K562 (cell line): ENCODE measurements at regions not wholly inside any gene's neighbourhood (a gene's known extent, or its start where the extent isn't known, plus 50 kb on each side); places are given as distances from the start of the nearest gene placed in this dataset.

Experiments used
- ATAC-seq: fragments of 200-7000 bp; cut with Tn5 transposase; 3 replicates; pipeline ENCODE4 v1.9.1; 2020; ENCODE audit warnings: moderate library complexity
- BruUV-seq: library from RNA; stranded (reverse); fragments of 400-500 nt; replicated peaks from 2 replicates; lab custom pipeline; 2021; lab: Mats Ljungman, UMichigan
- CTCF ChIA-PET: fragments of 300-600 bp; formaldehyde crosslinking; extraction: SDS; loops from one replicate; lab custom pipeline; 2021; ENCODE audit warnings: low intra/inter-chr PET ratio; lab: Yijun Ruan, JAX
- POLR2A ChIA-PET: fragments of 300-600, 350-650 bp; sonication (Branson Sonifier 250); formaldehyde crosslinking; extraction: SDS; loops from one replicate; lab custom pipeline; 2021; ENCODE audit warnings: antibody characterized with exemption, inconsistent platforms; lab: Yijun Ruan, JAX
- DNase-seq, 4 experiments: peaks; one replicate each; pipeline versions ENCODE4 v3.0.0 to v3.0.0-alpha.2; 2011 to 2018; ENCODE audit warnings: low spot score in 3 of 4, mixed read lengths in 3 of 4; ENCODE audit errors: extremely low read depth in 1 of 4
- FAIRE-seq: peaks from 2 replicates; lab custom pipeline; 2011; peaks lifted over from hg19 to GRCh38; lab: Jason Lieb, UNC
- H2AFZ ChIP-seq: 2 replicates; pipeline ENCODE4 v1.6.0; 2011; ENCODE audit warnings: low read depth, low read length, control low read depth, inconsistent platforms
- H3K27ac ChIP-seq: fragments of 200-600 bp; 3 replicates; pipeline ENCODE4 v1.8.0; 2011; ENCODE audit warnings: low read depth, mild to moderate bottlenecking, control low read depth, inconsistent platforms, low read length, moderate library complexity, mixed read lengths; ENCODE audit errors: extremely low read depth
- H3K27me3 ChIP-seq, 2 experiments: fragments of 300-600 bp in 1 of 2; 2 replicates in 1 of 2; 3 replicates in 1 of 2; pipeline versions ENCODE4 v1.6.0 to v1.8.0; 2011; ENCODE audit warnings: inconsistent platforms in 2 of 2, low read length in 2 of 2, mild to moderate bottlenecking in 1 of 2, mixed read lengths in 1 of 2, moderate library complexity in 1 of 2; ENCODE audit not compliant: control insufficient read depth in 2 of 2, insufficient read depth in 2 of 2
- H3K36me3 ChIP-seq: fragments of 300-600 bp; 3 replicates; pipeline ENCODE4 v1.8.0; 2011; ENCODE audit warnings: mild to moderate bottlenecking, low read length, inconsistent platforms; ENCODE audit not compliant: control insufficient read depth, insufficient read depth
- H3K4me1 ChIP-seq, 2 experiments: fragments of 200-600 bp in 1 of 2; replicated peaks in 1 of 2; 2 replicates in 1 of 2; 3 replicates in 1 of 2; pipeline versions ENCODE4 v1.5.1 to v1.8.0; 2011; ENCODE audit warnings: inconsistent platforms in 2 of 2, low read length in 2 of 2, mild to moderate bottlenecking in 1 of 2, mixed read lengths in 1 of 2, moderate library complexity in 1 of 2; ENCODE audit not compliant: control insufficient read depth in 2 of 2, insufficient read depth in 2 of 2
- H3K4me2 ChIP-seq: 2 replicates; pipeline ENCODE4 v1.6.1; 2011; ENCODE audit warnings: low read length, control low read depth, inconsistent platforms, mixed read lengths; ENCODE audit not compliant: insufficient read depth
- H3K4me3 ChIP-seq: fragments of 200-600 bp; sonication (generic), shearing (Covaris generic); 2 replicates; pipeline ENCODE4 v1.5.1; 2016; ENCODE audit warnings: control low read depth, inconsistent platforms
- H3K79me2 ChIP-seq: fragments of 200-600 bp; 3 replicates; pipeline ENCODE4 v1.8.0; 2011; ENCODE audit warnings: low read length, inconsistent platforms; ENCODE audit not compliant: control insufficient read depth, insufficient read depth
- H3K9ac ChIP-seq, 2 experiments: 2 replicates each; pipeline versions ENCODE4 v1.6.0 to v1.6.1; 2011; ENCODE audit warnings: low read depth in 2 of 2, low read length in 2 of 2, control low read depth in 1 of 2, inconsistent platforms in 1 of 2, mild to moderate bottlenecking in 1 of 2, mixed read lengths in 1 of 2; ENCODE audit not compliant: insufficient read depth in 1 of 2
- H3K9me1 ChIP-seq: one replicate; pipeline ENCODE4 v1.6.0; 2011; ENCODE audit warnings: inconsistent platforms, mild to moderate bottlenecking, low read length, moderate library complexity; ENCODE audit not compliant: control insufficient read depth, insufficient read depth
- H3K9me3 ChIP-seq: replicated peaks from 2 replicates; pipeline ENCODE4 v1.5.1; 2011; ENCODE audit warnings: low read depth, low read length, inconsistent platforms; ENCODE audit not compliant: control insufficient read depth, insufficient read depth
- H4K20me1 ChIP-seq: replicated peaks from 2 replicates; pipeline ENCODE4 v1.6.1; 2011; ENCODE audit warnings: low read length, inconsistent platforms, mixed read lengths; ENCODE audit not compliant: control insufficient read depth, insufficient read depth
- CEBPZ ChIP-seq: fragments of 150-350 bp; IDR thresholded peaks from 2 replicates; pipeline ENCODE4 v1.6.1; 2014; ENCODE audit warnings: low read depth, mild to moderate bottlenecking, low read length, borderline replicate concordance
- ERF ChIP-seq: fragments of 450-650 bp; formaldehyde crosslinking; IDR thresholded peaks from 2 replicates; pipeline ENCODE4 v1.4.0; 2020; ENCODE audit warnings: mild to moderate bottlenecking, mixed read lengths
- MLLT1 ChIP-seq, 2 experiments: fragments of 450-650 bp; IDR thresholded peaks; 2 replicates each; pipeline ENCODE4 v1.6.1; 2016
- U2AF1 ChIP-seq: fragments of 200-400 bp; formaldehyde crosslinking; optimal IDR thresholded peaks from 2 replicates; pipeline ENCODE3; 2017; ENCODE audit warnings: mild to moderate bottlenecking, low read depth, low read length, moderate library complexity
- ZBTB40 ChIP-seq, 2 experiments: fragments of 450-650 bp in 1 of 2; sonication (generic) in 1 of 2; formaldehyde crosslinking in 1 of 2; IDR thresholded peaks; 2 replicates each; pipeline versions ENCODE4 v1.7.1 to v1.9.0; 2016 to 2022; ENCODE audit warnings: inconsistent platforms in 1 of 2, mild to moderate bottlenecking in 1 of 2, missing genetic modification reagents in 1 of 2
- ZNF140 ChIP-seq: fragments of 250-450 bp; sonication (Bioruptor Pico); IDR thresholded peaks from 2 replicates; pipeline ENCODE4 v1.8.0; 2021; ENCODE audit warnings: moderate library complexity, mild to moderate bottlenecking, inconsistent platforms
- WGBS: fragments of 100-300 bp; shearing (Covaris generic); methylation state at CpG from one replicate; pipeline ENCODE4 v1.1.6; 2016; ENCODE audit warnings: low coverage, mixed read lengths; ENCODE audit not compliant: insufficient coverage; ENCODE audit errors: missing lambda C conversion rate; 5-methylcytosine and 5-hydroxymethylcytosine counted together
- in situ Hi-C: fragments of 300-500 bp; cut with MboI; formaldehyde crosslinking; loops from 4 replicates; pipeline ENCODE4 v1.15.0; 2018; ENCODE audit warnings: inconsistent platforms, mixed read lengths
- intact Hi-C: fragments of 100-400 bp; cut with micrococcal nuclease; formaldehyde crosslinking; loops from 2 replicates; pipeline ENCODE4 v1.14.2; 2022

- BruUV-seq: no TSS peak
- no peak overlapping the region for H3K4me2 ChIP-seq
- no peak for ATAC-seq
- H3K9me3 ChIP-seq: no peaks in the 10 kb centered on the region; the same call in 1 of the 2 replicates
- H2AFZ ChIP-seq: no peak overlapping the region
- no peak overlapping the region for H3K9ac ChIP-seq
- no peak overlapping the region for H3K4me3 ChIP-seq
- H3K4me1 ChIP-seq: no peaks in the 10 kb centered on the region
- POLR2A ChIA-PET: no interaction called here
- no peaks in the 10 kb centered on the region for H3K79me2 ChIP-seq
- H3K27ac ChIP-seq: no peak overlapping the region
- in situ Hi-C loops (no loop called here), intact Hi-C loops (no loop called here)
- H3K9me1 ChIP-seq: no peaks in the 10 kb centered on the region
- DNase-seq: no peak
- CTCF ChIA-PET: no interaction called here
- TF ChIP-seq MLLT1 (IDR thresholded peaks at IDR 0.05): no peak
- no peak for TF ChIP-seq U2AF1
- TF ChIP-seq CEBPZ: no peak
- TF ChIP-seq ZNF140 (CRISPR knock-in tag): no peak
- TF ChIP-seq ZBTB40 (IDR thresholded peaks at IDR 0.05): no peak
- no peak for TF ChIP-seq ZBTB40 (CRISPR knock-in tag; IDR thresholded peaks at IDR 0.05)
- TF ChIP-seq ERF (CRISPR knock-in tag): no peak
- H4K20me1 ChIP-seq: no peaks in the 10 kb centered on the region
- H3K36me3 ChIP-seq: no peaks in the 10 kb centered on the region
- 6% methylated on average over 3 of the region's 4 CpGs for WGBS
- FAIRE-seq: no peak
- H3K27me3 ChIP-seq: no peaks in the 10 kb centered on the region
These were observed 837.3 kb upstream of the SOX9 start for GRCh38 chr17:71283486-71283885.
